Endothelial cell of umbilical vein (primary cell): ENCODE measurements at regions not wholly inside any gene's neighbourhood (a gene's known extent, or its start where the extent isn't known, plus 50 kb on each side); places are given as distances from the start of the nearest gene placed in this dataset.

ENCODE experiments used
- GATA2 ChIP-seq: IDR thresholded peaks from 2 replicates; pipeline ENCODE4 v1.7.0; 2011; ENCODE audit warnings: low read depth, mild to moderate bottlenecking, moderate library complexity, mixed read lengths, low read length; ENCODE audit not compliant: insufficient read length, insufficient read depth
- POLR2A ChIP-seq: IDR thresholded peaks from 2 replicates; pipeline ENCODE4 v1.6.1; 2012; ENCODE audit warnings: low read depth, mild to moderate bottlenecking, control low read depth, low read length
- POLR2AphosphoS5 ChIP-seq: IDR thresholded peaks from 2 replicates; pipeline ENCODE4 v1.6.1; 2012; ENCODE audit warnings: low read depth, mild to moderate bottlenecking, control low read depth, low read length, moderate library complexity; ENCODE audit not compliant: insufficient read depth
- TF ChIP-seq, protein P1 (sequence below): IDR thresholded peaks from 2 replicates; pipeline ENCODE4 v1.6.1; 2011; ENCODE audit not compliant: insufficient read depth, insufficient read length
- TF ChIP-seq, protein P2 (sequence below), 2 donors: IDR thresholded peaks; 1 replicate in 1 of 2; 2 replicates in 1 of 2; pipeline ENCODE4 v1.5.1; 2011; ENCODE audit warnings: low read length in 2 of 2, mild to moderate bottlenecking in 2 of 2, moderate library complexity in 2 of 2, control low read depth in 1 of 2, inconsistent platforms in 1 of 2, low read depth in 1 of 2; ENCODE audit not compliant: insufficient read depth in 1 of 2; ENCODE audit errors: extremely low read depth in 1 of 2

DNA sequence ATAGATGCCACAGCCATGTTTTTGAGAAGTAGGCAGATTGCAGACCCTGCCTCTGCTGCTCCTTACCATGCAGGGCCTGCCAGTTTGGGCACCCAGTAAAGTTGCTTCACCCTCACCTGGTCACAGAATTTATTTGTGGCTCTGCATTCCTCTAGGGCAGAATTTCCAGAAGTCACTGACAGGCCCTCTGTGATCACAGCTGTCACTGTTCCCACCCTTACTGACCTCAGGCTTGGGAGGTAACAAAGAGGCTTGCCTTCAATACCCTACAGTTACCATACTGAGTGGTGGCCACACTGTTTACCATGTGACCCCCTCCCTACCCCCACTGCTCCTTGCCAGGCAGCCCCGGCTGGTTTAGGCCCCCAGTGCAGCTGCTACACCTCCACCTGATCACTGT is 375.1 kb downstream of the SH3BGRL start:
- TF ChIP-seq, protein P1, sequence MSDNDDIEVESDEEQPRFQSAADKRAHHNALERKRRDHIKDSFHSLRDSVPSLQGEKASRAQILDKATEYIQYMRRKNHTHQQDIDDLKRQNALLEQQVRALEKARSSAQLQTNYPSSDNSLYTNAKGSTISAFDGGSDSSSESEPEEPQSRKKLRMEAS, result no peak
- TF ChIP-seq, protein P2, sequence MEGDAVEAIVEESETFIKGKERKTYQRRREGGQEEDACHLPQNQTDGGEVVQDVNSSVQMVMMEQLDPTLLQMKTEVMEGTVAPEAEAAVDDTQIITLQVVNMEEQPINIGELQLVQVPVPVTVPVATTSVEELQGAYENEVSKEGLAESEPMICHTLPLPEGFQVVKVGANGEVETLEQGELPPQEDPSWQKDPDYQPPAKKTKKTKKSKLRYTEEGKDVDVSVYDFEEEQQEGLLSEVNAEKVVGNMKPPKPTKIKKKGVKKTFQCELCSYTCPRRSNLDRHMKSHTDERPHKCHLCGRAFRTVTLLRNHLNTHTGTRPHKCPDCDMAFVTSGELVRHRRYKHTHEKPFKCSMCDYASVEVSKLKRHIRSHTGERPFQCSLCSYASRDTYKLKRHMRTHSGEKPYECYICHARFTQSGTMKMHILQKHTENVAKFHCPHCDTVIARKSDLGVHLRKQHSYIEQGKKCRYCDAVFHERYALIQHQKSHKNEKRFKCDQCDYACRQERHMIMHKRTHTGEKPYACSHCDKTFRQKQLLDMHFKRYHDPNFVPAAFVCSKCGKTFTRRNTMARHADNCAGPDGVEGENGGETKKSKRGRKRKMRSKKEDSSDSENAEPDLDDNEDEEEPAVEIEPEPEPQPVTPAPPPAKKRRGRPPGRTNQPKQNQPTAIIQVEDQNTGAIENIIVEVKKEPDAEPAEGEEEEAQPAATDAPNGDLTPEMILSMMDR (IDR thresholded peaks at IDR 0.05; ENCODE audit: extremely low read depth in 1 of 2, insufficient read depth in 1 of 2, low read depth in 1 of 2, low read length in 2 of 2), result no peak
- no peak for TF ChIP-seq POLR2AphosphoS5
- no peak for TF ChIP-seq GATA2
- TF ChIP-seq POLR2A, result no peak
